ENCODE measurements at regions not wholly inside any gene's neighbourhood (a gene's known extent, or its start where the extent isn't known, plus 50 kb on each side); places are given as distances from the start of the nearest gene placed in this dataset.

DNA sequence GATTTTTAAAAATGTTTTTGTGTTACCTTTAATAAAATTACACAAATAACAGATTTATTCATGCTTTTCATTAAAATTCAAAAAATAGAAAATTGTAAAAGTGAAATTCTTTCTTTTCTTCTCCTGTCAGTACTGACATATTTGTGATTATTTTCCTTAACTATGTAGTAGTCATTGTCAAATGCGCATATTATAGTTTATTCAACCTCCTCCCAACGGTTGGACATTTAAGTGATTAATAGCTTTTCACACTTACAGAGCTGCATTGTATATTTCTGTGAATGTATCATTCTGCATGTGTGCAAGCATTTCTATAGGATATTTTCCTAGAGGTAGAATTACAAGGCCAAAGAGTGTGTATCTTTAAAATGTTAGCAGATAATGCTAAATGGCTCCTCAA is 259.2 kb downstream of the SH3BP4 start:
- Histone ChIP-seq H3K27me3 (no peaks in the 10 kb centered on the region), H3K9me3 (no peaks in the 10 kb centered on the region), H3K4me3 (no peak overlapping the region), H3K36me3 (no peaks in the 10 kb centered on the region), H3K27ac (no peak overlapping the region), H3K4me1 (no peaks in the 10 kb centered on the region)
- DNase-seq (ENCODE audit: low spot score in 2 of 2): no peak
- TF ChIP-seq, protein P1, sequence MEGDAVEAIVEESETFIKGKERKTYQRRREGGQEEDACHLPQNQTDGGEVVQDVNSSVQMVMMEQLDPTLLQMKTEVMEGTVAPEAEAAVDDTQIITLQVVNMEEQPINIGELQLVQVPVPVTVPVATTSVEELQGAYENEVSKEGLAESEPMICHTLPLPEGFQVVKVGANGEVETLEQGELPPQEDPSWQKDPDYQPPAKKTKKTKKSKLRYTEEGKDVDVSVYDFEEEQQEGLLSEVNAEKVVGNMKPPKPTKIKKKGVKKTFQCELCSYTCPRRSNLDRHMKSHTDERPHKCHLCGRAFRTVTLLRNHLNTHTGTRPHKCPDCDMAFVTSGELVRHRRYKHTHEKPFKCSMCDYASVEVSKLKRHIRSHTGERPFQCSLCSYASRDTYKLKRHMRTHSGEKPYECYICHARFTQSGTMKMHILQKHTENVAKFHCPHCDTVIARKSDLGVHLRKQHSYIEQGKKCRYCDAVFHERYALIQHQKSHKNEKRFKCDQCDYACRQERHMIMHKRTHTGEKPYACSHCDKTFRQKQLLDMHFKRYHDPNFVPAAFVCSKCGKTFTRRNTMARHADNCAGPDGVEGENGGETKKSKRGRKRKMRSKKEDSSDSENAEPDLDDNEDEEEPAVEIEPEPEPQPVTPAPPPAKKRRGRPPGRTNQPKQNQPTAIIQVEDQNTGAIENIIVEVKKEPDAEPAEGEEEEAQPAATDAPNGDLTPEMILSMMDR (IDR thresholded peaks at IDR 0.05): no peak
- intact Hi-C loops (cut with DNase I): no loop called here

GRCh38 chr2:235212501-235213158 is 260.8 kb downstream of the SH3BP4 start:
- TF ChIP-seq, protein P1 (IDR thresholded peaks at IDR 0.05): no peak
- DNase-seq (ENCODE audit: low spot score in 2 of 2): no peak
- Histone ChIP-seq H3K27ac (no peak overlapping the region), H3K4me1 (no peaks in the 10 kb centered on the region), H3K36me3 (no peaks in the 10 kb centered on the region), H3K9me3 (no peaks in the 10 kb centered on the region), H3K4me3 (no peak overlapping the region), H3K27me3 (no peaks in the 10 kb centered on the region)
- intact Hi-C loops (cut with DNase I): no loop called here

DNA sequence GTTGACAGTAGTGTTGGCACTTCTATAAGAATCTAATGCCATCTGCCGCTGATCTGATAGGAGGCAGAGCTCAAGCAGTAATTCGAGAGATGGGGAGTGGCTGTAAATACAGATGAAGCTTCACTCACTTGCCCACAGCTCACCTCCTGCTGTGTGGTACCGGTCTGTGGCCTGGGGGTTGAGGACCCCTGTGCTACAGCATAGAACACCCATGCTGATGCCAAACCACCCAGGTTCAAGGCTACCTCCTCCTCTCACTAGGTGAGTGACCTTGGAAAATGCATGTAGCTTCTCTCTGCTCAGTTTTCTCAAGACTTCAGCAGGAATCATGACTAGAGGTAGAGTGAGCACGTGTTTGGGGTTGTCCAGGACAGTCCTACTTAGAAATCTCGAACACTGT is 263.4 kb downstream of the SH3BP4 start:
- H3K27ac ChIP-seq: no peak overlapping the region

DNA sequence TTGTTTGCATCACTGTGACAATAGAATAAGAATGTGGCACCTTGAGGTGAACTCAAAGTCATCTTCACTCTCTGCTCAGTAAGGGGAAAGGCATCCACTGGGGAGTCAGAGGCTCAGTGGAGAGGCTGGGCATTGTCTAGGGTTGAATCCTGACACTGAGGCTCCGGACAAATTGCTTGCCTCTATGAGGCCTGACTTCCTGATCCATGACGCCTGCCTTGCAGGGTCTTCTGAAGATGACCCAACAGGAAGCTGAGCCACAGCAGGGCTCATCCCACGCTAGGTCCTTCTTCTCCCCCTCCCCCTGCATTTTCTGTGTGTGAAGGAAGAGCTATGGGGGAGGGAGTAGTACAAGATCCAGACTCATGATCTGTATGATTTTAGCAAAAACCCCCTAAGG is 265.1 kb downstream of the SH3BP4 start:
- DNase-seq (ENCODE audit: low spot score in 2 of 2): no peak
- TF ChIP-seq, protein P1 (IDR thresholded peaks at IDR 0.05): no peak
- intact Hi-C loops (cut with DNase I): no loop called here

More for the DNA sequence above, 263.4 kb downstream of the SH3BP4 start:
- Histone ChIP-seq H3K4me1 (no peaks in the 10 kb centered on the region), H3K9me3 (no peaks in the 10 kb centered on the region), H3K27me3 (no peaks in the 10 kb centered on the region), H3K36me3 (no peaks in the 10 kb centered on the region), H3K4me3 (no peak overlapping the region)
- TF ChIP-seq, protein P1 (IDR thresholded peaks at IDR 0.05): no peak
- DNase-seq (ENCODE audit: low spot score in 2 of 2): no peak
- intact Hi-C loops (cut with DNase I): no loop called here

GRCh38 chr2:235217846-235218245 is 266.0 kb downstream of the SH3BP4 start:
- H3K9me3 ChIP-seq: no peaks in the 10 kb centered on the region
- intact Hi-C loops (cut with DNase I): no loop called here
- no peak for DNase-seq (ENCODE audit: low spot score in 2 of 2)
- H3K4me1 ChIP-seq: no peaks in the 10 kb centered on the region
- no peaks in the 10 kb centered on the region for H3K27me3 ChIP-seq
- no peak overlapping the region for H3K4me3 ChIP-seq
- TF ChIP-seq, protein P1 (IDR thresholded peaks at IDR 0.05): no peak
- H3K36me3 ChIP-seq: no peaks in the 10 kb centered on the region
- no peak overlapping the region for H3K27ac ChIP-seq

More for the DNA sequence above, 265.1 kb downstream of the SH3BP4 start:
- Histone ChIP-seq H3K4me1 (no peaks in the 10 kb centered on the region), H3K27me3 (no peaks in the 10 kb centered on the region), H3K36me3 (no peaks in the 10 kb centered on the region), H3K9me3 (no peaks in the 10 kb centered on the region), H3K27ac (no peak overlapping the region), H3K4me3 (no peak overlapping the region)

GRCh38 chr2:235218486-235218907 is 266.7 kb downstream of the SH3BP4 start:
- DNase-seq (ENCODE audit: low spot score in 2 of 2): no peak
- intact Hi-C loops (cut with DNase I): no loop called here
- TF ChIP-seq, protein P1 (IDR thresholded peaks at IDR 0.05): no peak

More at GRCh38 chr2:235218486-235218907, 266.7 kb downstream of the SH3BP4 start:
- Histone ChIP-seq H3K27ac (no peak overlapping the region), H3K36me3 (no peaks in the 10 kb centered on the region), H3K9me3 (no peaks in the 10 kb centered on the region), H3K4me1 (no peaks in the 10 kb centered on the region), H3K27me3 (no peaks in the 10 kb centered on the region), H3K4me3 (no peak overlapping the region)
